Colonic mucosa (tissue), 4 donors: ENCODE measurements at regions not wholly inside any gene's neighbourhood (a gene's known extent, or its start where the extent isn't known, plus 50 kb on each side); places are given as distances from the start of the nearest gene placed in this dataset.

ENCODE experiments used
- DNase-seq: peaks from one replicate; pipeline ENCODE4 v3.0.0-alpha.2; 2020
- H3K27ac ChIP-seq: fragments of 200-600 bp; one replicate; pipeline ENCODE4 v1.8.0; 2021
- H3K27me3 ChIP-seq: fragments of 200-600 bp; one replicate; pipeline ENCODE4 v1.8.0; 2021
- H3K36me3 ChIP-seq: fragments of 200-600 bp; one replicate; pipeline ENCODE4 v1.8.0; 2021
- H3K4me1 ChIP-seq: fragments of 200-600 bp; one replicate; pipeline ENCODE4 v1.8.0; 2021; ENCODE audit warnings: mild to moderate bottlenecking
- H3K4me3 ChIP-seq: fragments of 200-600 bp; one replicate; pipeline ENCODE4 v1.8.0; 2021
- H3K9ac ChIP-seq, 2 donors: one replicate each; pipeline ENCODE4 v1.7.0; 2013; ENCODE audit warnings: control low read depth in 2 of 2, low read depth in 2 of 2, low read length in 2 of 2
- H3K9me3 ChIP-seq: fragments of 200-600 bp; one replicate; pipeline ENCODE4 v1.8.0; 2021
- CTCF ChIP-seq: fragments of 200-600 bp; IDR thresholded peaks from one replicate; pipeline ENCODE4 v1.8.0; 2022; ENCODE audit warnings: antibody characterized with exemption, mild to moderate bottlenecking
- intact Hi-C: fragments of 100-400 bp; cut with DNase I; formaldehyde crosslinking; loops from one replicate; pipeline ENCODE4 v1.14.1; 2022
- donor health status: healthy.
- donor health status: DM: no; HTN: no; CAD: no.
- donor health status: DM: no; HTN: no; CAD: no.

- no peaks in the 10 kb centered on the region for H3K4me1 ChIP-seq
- H3K36me3 ChIP-seq = no peaks in the 10 kb centered on the region
- DNase-seq = no peak
- no peak for TF ChIP-seq CTCF
- H3K9ac ChIP-seq = no peak overlapping the region
- no peak overlapping the region for H3K27ac ChIP-seq
- no peak overlapping the region for H3K4me3 ChIP-seq
- H3K27me3 ChIP-seq = no peaks in the 10 kb centered on the region
- intact Hi-C loops = no loop called here
- H3K9me3 ChIP-seq = no peaks in the 10 kb centered on the region
Measured at GRCh38 chr14:94882401-94882800, 112.5 kb upstream of the GSC start.

GRCh38 chr14:94880876-94881275 is 111.0 kb upstream of the GSC start:
- Histone ChIP-seq H3K4me1 (no peaks in the 10 kb centered on the region), H3K36me3 (no peaks in the 10 kb centered on the region), H3K4me3 (no peak overlapping the region), H3K27me3 (no peaks in the 10 kb centered on the region), H3K9me3 (no peaks in the 10 kb centered on the region), H3K27ac (no peak overlapping the region), H3K9ac (no peak overlapping the region)
- no peak for TF ChIP-seq CTCF
- DNase-seq = no peak
- intact Hi-C loops = no loop called here

- no peaks in the 10 kb centered on the region for H3K27me3 ChIP-seq
- H3K36me3 ChIP-seq = no peaks in the 10 kb centered on the region
- H3K4me3 ChIP-seq = no peak overlapping the region
- intact Hi-C loops = no loop called here
- no peak overlapping the region for H3K27ac ChIP-seq
- no peaks in the 10 kb centered on the region for H3K9me3 ChIP-seq
- no peak for DNase-seq
- H3K4me1 ChIP-seq = no peaks in the 10 kb centered on the region
- no peak overlapping the region for H3K9ac ChIP-seq
- no peak for TF ChIP-seq CTCF
Measured at GRCh38 chr14:94880106-94880505, 110.2 kb upstream of the GSC start.

- H3K36me3 ChIP-seq = no peaks in the 10 kb centered on the region
- no peak overlapping the region for H3K4me3 ChIP-seq
- no peaks in the 10 kb centered on the region for H3K27me3 ChIP-seq
- no peak overlapping the region for H3K27ac ChIP-seq
- H3K9ac ChIP-seq = no peak overlapping the region
- no peaks in the 10 kb centered on the region for H3K9me3 ChIP-seq
- DNase-seq = no peak
- intact Hi-C loops = no loop called here
- H3K4me1 ChIP-seq = no peaks in the 10 kb centered on the region
- no peak for TF ChIP-seq CTCF
Measured at GRCh38 chr14:94879537-94879936, 109.6 kb upstream of the GSC start.

GRCh38 chr14:94876306-94876705 is 106.4 kb upstream of the GSC start:
- Histone ChIP-seq H3K9me3 (no peaks in the 10 kb centered on the region), H3K4me1 (no peaks in the 10 kb centered on the region), H3K27ac (no peak overlapping the region), H3K4me3 (no peak overlapping the region), H3K9ac (no peak overlapping the region), H3K27me3 (no peaks in the 10 kb centered on the region), H3K36me3 (no peaks in the 10 kb centered on the region)
- DNase-seq = no peak
- intact Hi-C loops = no loop called here
- TF ChIP-seq CTCF = no peak

- H3K4me1 ChIP-seq = no peaks in the 10 kb centered on the region
- no peak overlapping the region for H3K9ac ChIP-seq
- no peaks in the 10 kb centered on the region for H3K36me3 ChIP-seq
- DNase-seq = no peak
- intact Hi-C loops = no loop called here
- H3K27me3 ChIP-seq = no peaks in the 10 kb centered on the region
- no peak overlapping the region for H3K27ac ChIP-seq
- H3K4me3 ChIP-seq = no peak overlapping the region
- TF ChIP-seq CTCF = no peak
- no peaks in the 10 kb centered on the region for H3K9me3 ChIP-seq
Measured at GRCh38 chr14:94875256-94875655, 105.3 kb upstream of the GSC start.
